IMR-90 (cell line): ENCODE measurements at regions not wholly inside any gene's neighbourhood (a gene's known extent, or its start where the extent isn't known, plus 50 kb on each side); places are given as distances from the start of the nearest gene placed in this dataset.

Source experiments
- ATAC-seq: fragments of 200-7000 bp; cut with Tn5 transposase; 2 replicates; pipeline ENCODE4 v1.9.1; 2020; ENCODE audit warnings: low read depth, mild to moderate bottlenecking, moderate library complexity
- BruUV-seq: library from RNA; stranded (reverse); fragments of 400-500 nt; replicated peaks from 2 replicates; lab custom pipeline; 2021; lab: Mats Ljungman, UMichigan
- CTCF ChIA-PET: fragments of 300-600 bp; formaldehyde crosslinking; extraction: SDS; loops from one replicate; lab custom pipeline; 2021; ENCODE audit warnings: antibody characterized with exemption; lab: Yijun Ruan, JAX
- POLR2A ChIA-PET: fragments of 300-600 bp; sonication (Branson Sonifier 250); formaldehyde crosslinking; loops from one replicate; lab custom pipeline; 2022; ENCODE audit warnings: antibody characterized with exemption; ENCODE audit not compliant: unreplicated experiment; lab: Charles Lee
- DNase-seq: peaks from one replicate; pipeline ENCODE4 v3.0.0; 2013
- H2AFZ ChIP-seq: replicated peaks from 2 replicates; pipeline ENCODE3; 2013; ENCODE audit warnings: low read length, mild to moderate bottlenecking; ENCODE audit not compliant: poor library complexity
- H2AK5ac ChIP-seq: 2 replicates; pipeline ENCODE4 v1.6.1; 2013; ENCODE audit warnings: low read depth, low read length, inconsistent platforms
- H2AK9ac ChIP-seq: replicated peaks from 2 replicates; pipeline ENCODE3; 2013; ENCODE audit warnings: mild to moderate bottlenecking, low read depth, low read length, moderate library complexity; ENCODE audit not compliant: poor library complexity
- H2BK120ac ChIP-seq: 2 replicates; pipeline ENCODE4 v1.6.1; 2013; ENCODE audit warnings: low read depth, low read length, inconsistent platforms
- H2BK15ac ChIP-seq: 3 replicates; pipeline ENCODE4 v1.6.1; 2013; ENCODE audit warnings: low read depth, low read length, inconsistent platforms
- H2BK20ac ChIP-seq: 2 replicates; pipeline ENCODE4 v1.6.1; 2013; ENCODE audit warnings: low read depth, mild to moderate bottlenecking, inconsistent platforms, low read length, moderate library complexity
- H2BK5ac ChIP-seq: 2 replicates; pipeline ENCODE4 v1.6.1; 2013; ENCODE audit warnings: mild to moderate bottlenecking, low read depth, low read length, inconsistent platforms; ENCODE audit not compliant: poor library complexity, severe bottlenecking
- H3K14ac ChIP-seq: replicated peaks from 2 replicates; pipeline ENCODE4 v1.6.1; 2013; ENCODE audit warnings: low read depth, low read length, inconsistent platforms
- H3K18ac ChIP-seq: 2 replicates; pipeline ENCODE4 v1.6.1; 2013; ENCODE audit warnings: low read depth, low read length, control low read depth
- H3K23ac ChIP-seq: 2 replicates; pipeline ENCODE4 v1.6.1; 2013; ENCODE audit warnings: low read depth, low read length, inconsistent platforms
- H3K27ac ChIP-seq: 2 replicates; pipeline ENCODE4 v1.5.1; 2013; ENCODE audit warnings: mild to moderate bottlenecking, control low read depth, low read length; ENCODE audit not compliant: insufficient read depth
- H3K27me3 ChIP-seq: 2 replicates; pipeline ENCODE4 v1.6.1; 2013; ENCODE audit warnings: low read length; ENCODE audit not compliant: control insufficient read depth, insufficient read depth
- H3K36me3 ChIP-seq: 2 replicates; pipeline ENCODE4 v1.6.1; 2013; ENCODE audit warnings: low read length, mixed read lengths; ENCODE audit not compliant: control insufficient read depth, insufficient read depth
- H3K4ac ChIP-seq: 2 replicates; pipeline ENCODE4 v1.6.1; 2013; ENCODE audit warnings: low read depth, low read length, inconsistent platforms
- H3K4me1 ChIP-seq: 2 replicates; pipeline ENCODE4 v1.6.1; 2013; ENCODE audit warnings: low read length, mixed read lengths; ENCODE audit not compliant: control insufficient read depth, insufficient read depth
- H3K4me2 ChIP-seq: 2 replicates; pipeline ENCODE4 v1.6.1; 2013; ENCODE audit warnings: low read depth, mild to moderate bottlenecking, control low read depth, low read length, moderate library complexity
- H3K4me3 ChIP-seq: 2 replicates; pipeline ENCODE4 v1.5.1; 2013; ENCODE audit warnings: low read depth, mild to moderate bottlenecking, control low read depth, low read length, moderate library complexity; ENCODE audit not compliant: insufficient read depth
- H3K56ac ChIP-seq: 2 replicates; pipeline ENCODE4 v1.6.1; 2013; ENCODE audit warnings: low read length, inconsistent platforms; ENCODE audit not compliant: insufficient read depth; ENCODE audit errors: extremely low read depth
- H3K79me1 ChIP-seq, 2 experiments: 2 replicates each; pipeline ENCODE4 v1.6.1; 2013; ENCODE audit warnings: low read length in 2 of 2, inconsistent platforms in 1 of 2, low read depth in 1 of 2
- H3K9ac ChIP-seq: 2 replicates; pipeline ENCODE4 v1.6.1; 2013; ENCODE audit warnings: low read depth, low read length, control low read depth
- H3K9me1 ChIP-seq: 2 replicates; pipeline ENCODE4 v1.6.1; 2013; ENCODE audit warnings: low read length, inconsistent platforms; ENCODE audit not compliant: insufficient read depth
- H3K9me3 ChIP-seq: 2 replicates; pipeline ENCODE4 v1.6.1; 2013; ENCODE audit warnings: low read length; ENCODE audit not compliant: control insufficient read depth, insufficient read depth
- H4K20me1 ChIP-seq: 2 replicates; pipeline ENCODE4 v1.6.1; 2013; ENCODE audit warnings: low read length, inconsistent platforms; ENCODE audit not compliant: insufficient read depth
- H4K5ac ChIP-seq: 2 replicates; pipeline ENCODE4 v1.6.1; 2013; ENCODE audit warnings: mild to moderate bottlenecking, low read depth, low read length, control low read depth
- H4K8ac ChIP-seq, 2 experiments: 2 replicates each; pipeline ENCODE4 v1.6.1; 2013; ENCODE audit warnings: low read depth in 2 of 2, low read length in 2 of 2, control low read depth in 1 of 2, inconsistent platforms in 1 of 2
- H4K91ac ChIP-seq: 2 replicates; pipeline ENCODE4 v1.6.1; 2013; ENCODE audit warnings: low read depth, low read length, inconsistent platforms; ENCODE audit not compliant: insufficient read depth
- BHLHE40 ChIP-seq: fragments of 150-350 bp; IDR thresholded peaks from 2 replicates; pipeline ENCODE4 v1.6.1; 2016; ENCODE audit warnings: mild to moderate bottlenecking, low read depth, low read length
- CEBPB ChIP-seq: IDR thresholded peaks from 2 replicates; pipeline ENCODE4 v1.6.1; 2012; ENCODE audit warnings: low read depth, low read length, improper control_type of control experiment
- WGBS, 2 experiments: methylation state at CpG; one replicate each; pipeline versions ENCODE4 v1.1.5 to v1.1.7; 2013; ENCODE audit warnings: missing lambda C conversion rate in 2 of 2; ENCODE audit not compliant: insufficient read length in 1 of 2; ENCODE audit errors: extremely low coverage in 2 of 2; 5-methylcytosine and 5-hydroxymethylcytosine counted together
- dilution Hi-C: fragments of 300-500 bp; cut with HindIII; formaldehyde crosslinking; loops from one replicate; pipeline ENCODE4 v1.14.3; 2018; ENCODE audit warnings: low sequenced_read_pairs; ENCODE audit not compliant: unreplicated experiment
- in situ Hi-C: fragments of 300-500 bp; cut with MboI; formaldehyde crosslinking; loops from 3 replicates; pipeline ENCODE4 v1.14.3; 2019; ENCODE audit warnings: low sequenced_read_pairs, inconsistent platforms, mixed read lengths
- intact Hi-C: fragments of 100-400 bp; cut with micrococcal nuclease; formaldehyde crosslinking; loops from 2 replicates; pipeline ENCODE4 v1.10.0; 2022

- no peak overlapping the region for H3K14ac ChIP-seq
- H3K23ac ChIP-seq = no peak overlapping the region
- no peaks in the 10 kb centered on the region for H3K79me1 ChIP-seq
- DNase-seq = no peak
- no peak overlapping the region for H2BK5ac ChIP-seq
- H2BK15ac ChIP-seq = no peak overlapping the region
- in situ Hi-C loops = no loop called here
- H3K4me3 ChIP-seq = no peak overlapping the region
- H3K27me3 ChIP-seq = no peaks in the 10 kb centered on the region
- no TSS peak for BruUV-seq
- peaks cover 2% of the 10 kb centered on the region; the same call in 1 of the 2 replicates for H3K9me3 ChIP-seq
- no peak overlapping the region for H3K27ac ChIP-seq
- H2AK5ac ChIP-seq = no peak overlapping the region
- ATAC-seq = no peak
- TF ChIP-seq BHLHE40 (no peak), CEBPB (no peak)
- H3K18ac ChIP-seq = no peak overlapping the region
- WGBS, 2 experiments = no CpG with 5 or more reads among the region's 4 CpGs
- no peaks in the 10 kb centered on the region for H4K20me1 ChIP-seq
- H3K4ac ChIP-seq = no peak overlapping the region
- no peaks in the 10 kb centered on the region for H3K4me1 ChIP-seq
- H2AK9ac ChIP-seq = no peak overlapping the region
- no peak overlapping the region for H4K91ac ChIP-seq
- H3K9me1 ChIP-seq = no peaks in the 10 kb centered on the region
- H4K8ac ChIP-seq = no peak overlapping the region
- CTCF ChIA-PET = interaction anchor here (0.6 kb wide), 1 partner anchor 541 kb away, joined by 5 read pairs; no protein-coding TSS in a partner anchor
- H3K36me3 ChIP-seq = no peaks in the 10 kb centered on the region
- no peak overlapping the region for H3K56ac ChIP-seq
- intact Hi-C loops = no loop called here
- POLR2A ChIA-PET = no interaction called here
- H3K9ac ChIP-seq = no peak overlapping the region
- no peak overlapping the region for H4K5ac ChIP-seq
- no peak overlapping the region for H2BK120ac ChIP-seq
- dilution Hi-C loops = no loop called here
- no peak overlapping the region for H2BK20ac ChIP-seq
- no peak overlapping the region for H2AFZ ChIP-seq
- no peak overlapping the region for H3K4me2 ChIP-seq
These were observed 198.7 kb downstream of the KCTD12 start for GRCh38 chr13:76687467-76687866.
